NT2/D1 (cell line): ENCODE measurements at regions not wholly inside any gene's neighbourhood (a gene's known extent, or its start where the extent isn't known, plus 50 kb on each side); places are given as distances from the start of the nearest gene placed in this dataset.

Source experiments
- SUZ12 ChIP-seq: IDR thresholded peaks from 2 replicates; pipeline ENCODE4 v1.6.1; 2011; ENCODE audit not compliant: insufficient read length, insufficient read depth; ENCODE audit errors: extremely low read depth
- YY1 ChIP-seq: IDR thresholded peaks from 2 replicates; pipeline ENCODE4 v1.6.1; 2011; ENCODE audit not compliant: insufficient read length, insufficient read depth

GRCh38 chr1:193312432-193312831 lies 126.0 kb upstream of the B3GALT2 start:
- no peak for TF ChIP-seq SUZ12
- no peak for TF ChIP-seq YY1
